ENCODE measurements at regions not wholly inside any gene's neighbourhood (a gene's known extent, or its start where the extent isn't known, plus 50 kb on each side); places are given as distances from the start of the nearest gene placed in this dataset.

DNA sequence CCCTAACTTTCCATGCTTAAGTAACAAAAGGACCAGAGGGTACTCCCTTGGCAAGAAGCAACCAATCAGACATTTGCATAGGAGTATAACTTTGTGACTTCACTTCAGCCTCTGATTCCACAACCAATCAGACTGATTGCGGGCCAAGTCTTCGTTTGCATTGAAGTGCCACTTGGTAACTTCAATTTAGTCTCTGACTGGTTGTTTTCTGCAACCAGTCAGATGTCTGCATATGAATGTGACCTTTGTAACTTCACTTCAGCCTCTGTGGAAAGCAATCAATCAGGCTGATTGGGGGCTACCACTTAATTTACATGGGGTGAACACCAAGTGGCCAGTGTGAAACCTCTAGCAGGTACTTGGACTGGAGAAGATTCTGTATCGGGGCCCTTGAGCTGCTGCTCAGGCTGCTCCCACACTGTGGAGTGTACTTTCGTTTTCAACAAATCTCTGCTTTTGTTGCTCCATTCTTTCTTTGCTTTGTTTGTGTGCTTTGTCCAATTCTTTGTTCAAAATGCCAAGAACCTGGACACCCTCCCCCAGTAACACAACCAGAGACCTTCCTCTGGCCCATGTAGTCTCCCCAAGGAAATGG, 241.5 kb downstream of the ACKR3 start:
- TF ChIP-seq, protein P1, sequence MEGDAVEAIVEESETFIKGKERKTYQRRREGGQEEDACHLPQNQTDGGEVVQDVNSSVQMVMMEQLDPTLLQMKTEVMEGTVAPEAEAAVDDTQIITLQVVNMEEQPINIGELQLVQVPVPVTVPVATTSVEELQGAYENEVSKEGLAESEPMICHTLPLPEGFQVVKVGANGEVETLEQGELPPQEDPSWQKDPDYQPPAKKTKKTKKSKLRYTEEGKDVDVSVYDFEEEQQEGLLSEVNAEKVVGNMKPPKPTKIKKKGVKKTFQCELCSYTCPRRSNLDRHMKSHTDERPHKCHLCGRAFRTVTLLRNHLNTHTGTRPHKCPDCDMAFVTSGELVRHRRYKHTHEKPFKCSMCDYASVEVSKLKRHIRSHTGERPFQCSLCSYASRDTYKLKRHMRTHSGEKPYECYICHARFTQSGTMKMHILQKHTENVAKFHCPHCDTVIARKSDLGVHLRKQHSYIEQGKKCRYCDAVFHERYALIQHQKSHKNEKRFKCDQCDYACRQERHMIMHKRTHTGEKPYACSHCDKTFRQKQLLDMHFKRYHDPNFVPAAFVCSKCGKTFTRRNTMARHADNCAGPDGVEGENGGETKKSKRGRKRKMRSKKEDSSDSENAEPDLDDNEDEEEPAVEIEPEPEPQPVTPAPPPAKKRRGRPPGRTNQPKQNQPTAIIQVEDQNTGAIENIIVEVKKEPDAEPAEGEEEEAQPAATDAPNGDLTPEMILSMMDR (IDR thresholded peaks at IDR 0.05; ENCODE audit: poor library complexity), result no peak
- no peak for TF ChIP-seq EZH2phosphoT487 (IDR thresholded peaks at IDR 0.05; ENCODE audit: low read depth, severe bottlenecking, unreplicated experiment)
